HFFc6 (cell line): ENCODE measurements at regions not wholly inside any gene's neighbourhood (a gene's known extent, or its start where the extent isn't known, plus 50 kb on each side); places are given as distances from the start of the nearest gene placed in this dataset.

Experiments
- DNase-seq: peaks from one replicate; pipeline ENCODE4 v3.0.0-alpha.2; 2018
- H3K27ac Mint-ChIP-seq: 2 replicates; pipeline ENCODE4 v1.8.0; 2020; ENCODE audit warnings: mild to moderate bottlenecking, mixed read lengths
- H3K27me3 Mint-ChIP-seq: 2 replicates; pipeline ENCODE4 v1.8.0; 2021; ENCODE audit warnings: mild to moderate bottlenecking, moderate library complexity, mixed read lengths; ENCODE audit not compliant: insufficient read depth
- H3K36me3 Mint-ChIP-seq: 2 replicates; pipeline ENCODE4 v1.8.0; 2021; ENCODE audit warnings: low read depth, mixed read lengths
- H3K4me1 Mint-ChIP-seq: 2 replicates; pipeline ENCODE4 v1.8.0; 2020; ENCODE audit warnings: low read depth, mixed read lengths
- H3K4me3 Mint-ChIP-seq: 2 replicates; pipeline ENCODE4 v1.8.0; 2020; ENCODE audit warnings: mild to moderate bottlenecking, moderate library complexity, mixed read lengths
- H3K9me3 Mint-ChIP-seq: 2 replicates; pipeline ENCODE4 v1.8.0; 2020; ENCODE audit warnings: mild to moderate bottlenecking, mixed read lengths
- TF ChIP-seq, protein P1 (sequence below): fragments of 200-600 bp; sonication (generic); IDR thresholded peaks from 2 replicates; pipeline ENCODE4 v1.5.0; 2021; ENCODE audit warnings: antibody characterized with exemption, mild to moderate bottlenecking

DNA sequence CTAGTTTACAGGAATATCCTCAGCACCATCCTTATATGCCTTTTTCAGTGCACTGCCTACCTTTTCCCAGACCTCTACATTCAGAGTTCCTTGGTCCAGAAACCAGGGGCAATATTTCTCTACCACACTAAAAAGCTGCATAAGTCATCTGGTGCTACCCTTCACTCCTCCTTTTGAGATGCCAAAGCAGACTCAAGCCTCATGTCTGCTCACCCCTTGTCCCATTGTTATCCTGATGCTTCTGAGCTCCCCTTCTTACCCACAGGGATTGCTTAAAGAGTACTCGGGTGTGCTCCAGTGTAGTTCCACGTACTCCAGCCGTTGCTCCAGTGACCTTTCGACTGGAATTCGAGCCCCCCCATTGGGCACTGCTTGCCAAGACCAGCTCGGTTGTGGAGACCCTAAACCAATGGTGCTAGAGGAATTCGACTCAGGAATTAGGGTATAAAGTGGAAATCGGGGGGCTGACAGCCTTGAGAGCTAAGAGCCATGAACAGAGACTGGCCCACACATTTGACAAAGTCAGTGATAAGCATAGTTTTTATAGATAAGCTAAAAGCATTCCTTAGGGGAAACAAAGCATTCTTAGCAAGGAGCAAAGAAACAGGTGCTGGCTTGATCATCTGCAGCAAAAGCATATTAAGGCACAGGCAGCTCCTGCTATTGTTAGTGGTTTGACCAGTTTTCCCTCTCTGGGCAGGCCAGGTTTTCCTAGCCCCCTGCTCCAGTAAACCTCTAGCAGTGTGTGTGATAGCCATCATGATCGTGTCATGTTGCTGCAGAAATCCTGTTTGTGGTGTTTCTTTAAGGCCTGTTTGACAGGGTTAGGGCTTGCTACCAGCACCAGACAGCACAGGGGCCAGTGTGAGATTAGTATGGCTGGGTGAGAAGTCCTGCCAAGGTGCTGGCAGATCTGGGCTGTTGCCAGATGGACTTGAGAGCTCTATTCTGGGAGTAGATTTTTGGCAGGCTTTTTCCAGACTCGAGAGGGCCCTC, 57.5 kb upstream of the WDR1 start:
- H3K27ac Mint-ChIP-seq: peak overlapping the region; percentile 97
- peaks cover 4% of the 10 kb centered on the region; the same call in 1 of the 2 replicates for H3K27me3 Mint-ChIP-seq
- H3K4me3 Mint-ChIP-seq: peak overlapping the region; percentile 57; the same call in 1 of the 2 replicates
- TF ChIP-seq, protein P1, sequence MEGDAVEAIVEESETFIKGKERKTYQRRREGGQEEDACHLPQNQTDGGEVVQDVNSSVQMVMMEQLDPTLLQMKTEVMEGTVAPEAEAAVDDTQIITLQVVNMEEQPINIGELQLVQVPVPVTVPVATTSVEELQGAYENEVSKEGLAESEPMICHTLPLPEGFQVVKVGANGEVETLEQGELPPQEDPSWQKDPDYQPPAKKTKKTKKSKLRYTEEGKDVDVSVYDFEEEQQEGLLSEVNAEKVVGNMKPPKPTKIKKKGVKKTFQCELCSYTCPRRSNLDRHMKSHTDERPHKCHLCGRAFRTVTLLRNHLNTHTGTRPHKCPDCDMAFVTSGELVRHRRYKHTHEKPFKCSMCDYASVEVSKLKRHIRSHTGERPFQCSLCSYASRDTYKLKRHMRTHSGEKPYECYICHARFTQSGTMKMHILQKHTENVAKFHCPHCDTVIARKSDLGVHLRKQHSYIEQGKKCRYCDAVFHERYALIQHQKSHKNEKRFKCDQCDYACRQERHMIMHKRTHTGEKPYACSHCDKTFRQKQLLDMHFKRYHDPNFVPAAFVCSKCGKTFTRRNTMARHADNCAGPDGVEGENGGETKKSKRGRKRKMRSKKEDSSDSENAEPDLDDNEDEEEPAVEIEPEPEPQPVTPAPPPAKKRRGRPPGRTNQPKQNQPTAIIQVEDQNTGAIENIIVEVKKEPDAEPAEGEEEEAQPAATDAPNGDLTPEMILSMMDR: no peak
- no peak for DNase-seq
- H3K36me3 Mint-ChIP-seq: peaks cover 9% of the 10 kb centered on the region; the same call in 1 of the 2 replicates
- H3K9me3 Mint-ChIP-seq: no peaks in the 10 kb centered on the region
- peaks cover 64% of the 10 kb centered on the region for H3K4me1 Mint-ChIP-seq

DNA sequence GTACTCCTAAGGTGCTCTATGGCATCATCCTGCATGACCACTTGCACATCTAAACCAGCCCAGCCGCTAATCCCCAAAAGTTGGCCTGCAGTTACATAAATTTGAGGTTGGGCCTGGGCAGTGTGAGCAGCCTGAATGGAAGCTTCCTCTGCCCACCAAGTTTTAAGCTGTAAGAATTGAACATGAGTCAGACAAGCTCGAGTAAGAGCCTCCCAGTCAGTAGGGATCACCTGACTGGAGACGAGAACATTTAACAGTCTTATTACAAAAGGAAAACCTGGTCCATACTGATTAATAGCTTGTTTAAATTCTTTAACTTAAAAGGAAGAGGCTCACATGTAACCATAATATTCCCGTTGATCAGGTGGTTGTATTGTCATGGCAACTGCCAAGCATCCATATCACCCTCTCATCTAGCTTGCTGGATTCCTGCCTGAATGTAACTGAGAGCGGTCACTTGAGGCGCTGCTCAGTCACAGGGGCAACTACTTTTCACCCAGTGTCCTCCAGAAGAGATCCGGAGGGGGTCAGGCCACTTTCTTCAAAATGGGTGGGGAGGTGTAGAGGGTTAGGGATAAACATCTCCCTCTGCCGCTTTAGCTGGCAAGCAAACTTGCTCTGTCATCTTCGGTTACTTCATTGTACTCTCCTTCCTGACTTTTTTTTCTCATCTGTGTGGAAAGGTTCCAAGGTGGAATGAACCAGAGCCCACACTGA, 56.6 kb upstream of the WDR1 start:
- TF ChIP-seq, protein P1: peak; percentile 51
- peak overlapping the region; percentile 57 for H3K4me3 Mint-ChIP-seq
- H3K36me3 Mint-ChIP-seq: peaks cover 9% of the 10 kb centered on the region; the same call in 1 of the 2 replicates
- DNase-seq: peak; percentile 92
- no peaks in the 10 kb centered on the region for H3K9me3 Mint-ChIP-seq
- H3K4me1 Mint-ChIP-seq: peaks cover 63% of the 10 kb centered on the region
- H3K27ac Mint-ChIP-seq: peak overlapping the region; percentile 97
- H3K27me3 Mint-ChIP-seq: peaks cover 4% of the 10 kb centered on the region; the same call in 1 of the 2 replicates

DNA sequence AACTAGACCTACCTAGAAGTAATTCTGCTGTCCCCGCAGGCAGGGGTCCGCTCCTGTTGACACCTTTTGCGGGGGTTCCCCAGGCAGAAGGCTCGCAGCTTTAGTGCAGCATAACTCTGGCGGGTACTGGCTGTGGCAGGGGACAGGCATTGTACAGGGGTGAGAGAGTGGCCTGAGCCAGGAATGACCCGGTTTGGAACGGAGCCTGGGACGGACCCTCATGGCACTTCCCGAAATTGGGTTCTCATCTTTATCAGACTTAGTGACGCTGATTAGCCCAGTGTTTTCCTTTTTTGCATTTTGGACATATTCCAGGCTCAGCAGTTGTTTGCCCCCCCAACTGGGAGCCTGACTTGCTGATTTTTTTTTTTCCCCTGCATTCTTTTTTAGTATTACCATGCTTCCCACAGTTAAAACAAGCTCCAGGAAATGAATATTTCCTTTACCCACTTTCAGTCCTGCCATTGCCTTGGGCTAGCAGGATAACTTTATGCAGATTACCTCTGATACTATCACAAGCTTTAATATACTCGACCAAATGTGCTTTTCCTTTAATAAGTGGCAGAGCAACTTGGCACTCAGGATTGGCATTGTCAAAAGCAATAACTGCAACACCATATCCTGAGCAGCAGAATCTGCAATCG, 55.8 kb upstream of the WDR1 start:
- Mint-ChIP-seq H3K4me1 (peaks cover 63% of the 10 kb centered on the region), H3K36me3 (peaks cover 9% of the 10 kb centered on the region; the same call in 1 of the 2 replicates), H3K27me3 (peaks cover 4% of the 10 kb centered on the region; the same call in 1 of the 2 replicates), H3K9me3 (no peaks in the 10 kb centered on the region), H3K27ac (peak overlapping the region; percentile 97), H3K4me3 (peak overlapping the region; percentile 57; the same call in 1 of the 2 replicates)
- DNase-seq: no peak
- TF ChIP-seq, protein P1: no peak

DNA sequence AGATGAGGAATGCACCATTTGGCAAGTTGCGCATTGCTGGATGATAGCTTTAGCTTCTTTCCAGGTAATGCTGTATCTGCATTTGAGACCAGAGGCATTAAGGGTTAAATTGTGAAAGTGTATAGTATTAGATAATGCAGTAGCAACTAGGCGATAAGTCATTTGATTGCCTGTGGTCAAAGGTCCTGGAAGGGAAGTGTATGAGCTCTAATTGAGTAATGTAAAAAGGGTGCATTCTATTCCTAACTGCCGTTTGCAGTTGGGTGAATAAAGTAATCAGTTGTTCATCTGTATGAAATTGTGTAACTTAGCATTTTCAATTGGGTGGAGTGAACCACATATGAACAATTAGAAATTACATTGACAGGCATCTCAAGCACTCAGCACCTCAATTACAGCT, 54.5 kb upstream of the WDR1 start:
- Mint-ChIP-seq H3K27me3 (0 out of 2 replicates have a peak, but pooled peaks cover 4% of the 10 kb centered on the region), H3K4me3 (no peak overlapping the region), H3K27ac (no peak overlapping the region), H3K36me3 (peaks cover 7% of the 10 kb centered on the region; the same call in 1 of the 2 replicates), H3K4me1 (peaks cover 60% of the 10 kb centered on the region), H3K9me3 (no peaks in the 10 kb centered on the region)
- DNase-seq: no peak
- TF ChIP-seq, protein P1: no peak

DNA sequence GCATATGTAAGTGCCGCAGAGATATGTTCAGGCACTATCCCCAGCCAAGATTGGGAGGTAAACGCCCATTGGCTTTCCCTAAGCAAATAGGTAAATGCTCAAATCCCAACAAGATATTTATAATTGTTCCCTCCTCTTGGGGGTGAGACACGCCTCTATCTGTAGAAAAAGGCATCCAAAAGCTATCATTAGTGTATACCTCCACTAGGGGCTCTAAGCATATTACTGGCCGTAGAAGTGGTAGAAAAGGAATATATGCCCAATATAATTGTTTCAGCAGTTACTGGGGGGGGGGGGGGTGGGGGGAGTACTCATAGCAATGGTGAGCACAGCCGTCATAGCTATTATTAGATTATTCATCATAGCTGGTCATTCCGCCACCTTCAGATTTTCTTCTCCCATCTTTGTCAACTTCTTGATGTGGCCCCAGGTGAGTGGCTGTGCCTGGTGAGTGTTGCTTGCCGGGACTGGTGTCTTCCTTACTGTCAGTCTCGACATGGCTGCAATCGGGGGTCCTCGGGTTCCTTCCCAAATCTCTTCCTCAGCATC, 53.3 kb upstream of the WDR1 start:
- no peak overlapping the region for H3K4me3 Mint-ChIP-seq
- no peaks in the 10 kb centered on the region for H3K9me3 Mint-ChIP-seq
- no peak overlapping the region for H3K27ac Mint-ChIP-seq
- DNase-seq: no peak
- H3K27me3 Mint-ChIP-seq: 0 out of 2 replicates have a peak, but pooled peaks cover 1% of the 10 kb centered on the region
- peaks cover 59% of the 10 kb centered on the region for H3K4me1 Mint-ChIP-seq
- TF ChIP-seq, protein P1: no peak
- no peaks in the 10 kb centered on the region for H3K36me3 Mint-ChIP-seq
